ENCODE measurements at regions not wholly inside any gene's neighbourhood (a gene's known extent, or its start where the extent isn't known, plus 50 kb on each side); places are given as distances from the start of the nearest gene placed in this dataset.

- no peak overlapping the region for H3K4me3 ChIP-seq (ENCODE audit: control insufficient read depth, low read depth, low read length)
- no peak for DNase-seq (ENCODE audit: low read depth)
- TF ChIP-seq, protein P1, sequence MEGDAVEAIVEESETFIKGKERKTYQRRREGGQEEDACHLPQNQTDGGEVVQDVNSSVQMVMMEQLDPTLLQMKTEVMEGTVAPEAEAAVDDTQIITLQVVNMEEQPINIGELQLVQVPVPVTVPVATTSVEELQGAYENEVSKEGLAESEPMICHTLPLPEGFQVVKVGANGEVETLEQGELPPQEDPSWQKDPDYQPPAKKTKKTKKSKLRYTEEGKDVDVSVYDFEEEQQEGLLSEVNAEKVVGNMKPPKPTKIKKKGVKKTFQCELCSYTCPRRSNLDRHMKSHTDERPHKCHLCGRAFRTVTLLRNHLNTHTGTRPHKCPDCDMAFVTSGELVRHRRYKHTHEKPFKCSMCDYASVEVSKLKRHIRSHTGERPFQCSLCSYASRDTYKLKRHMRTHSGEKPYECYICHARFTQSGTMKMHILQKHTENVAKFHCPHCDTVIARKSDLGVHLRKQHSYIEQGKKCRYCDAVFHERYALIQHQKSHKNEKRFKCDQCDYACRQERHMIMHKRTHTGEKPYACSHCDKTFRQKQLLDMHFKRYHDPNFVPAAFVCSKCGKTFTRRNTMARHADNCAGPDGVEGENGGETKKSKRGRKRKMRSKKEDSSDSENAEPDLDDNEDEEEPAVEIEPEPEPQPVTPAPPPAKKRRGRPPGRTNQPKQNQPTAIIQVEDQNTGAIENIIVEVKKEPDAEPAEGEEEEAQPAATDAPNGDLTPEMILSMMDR (IDR thresholded peaks at IDR 0.05; ENCODE audit: control insufficient read depth, insufficient read depth, low read depth, low read length, missing control alignments): no peak
These were observed 96.3 kb downstream of the FAM76B start for GRCh38 chr11:95693298-95693697.

DNA sequence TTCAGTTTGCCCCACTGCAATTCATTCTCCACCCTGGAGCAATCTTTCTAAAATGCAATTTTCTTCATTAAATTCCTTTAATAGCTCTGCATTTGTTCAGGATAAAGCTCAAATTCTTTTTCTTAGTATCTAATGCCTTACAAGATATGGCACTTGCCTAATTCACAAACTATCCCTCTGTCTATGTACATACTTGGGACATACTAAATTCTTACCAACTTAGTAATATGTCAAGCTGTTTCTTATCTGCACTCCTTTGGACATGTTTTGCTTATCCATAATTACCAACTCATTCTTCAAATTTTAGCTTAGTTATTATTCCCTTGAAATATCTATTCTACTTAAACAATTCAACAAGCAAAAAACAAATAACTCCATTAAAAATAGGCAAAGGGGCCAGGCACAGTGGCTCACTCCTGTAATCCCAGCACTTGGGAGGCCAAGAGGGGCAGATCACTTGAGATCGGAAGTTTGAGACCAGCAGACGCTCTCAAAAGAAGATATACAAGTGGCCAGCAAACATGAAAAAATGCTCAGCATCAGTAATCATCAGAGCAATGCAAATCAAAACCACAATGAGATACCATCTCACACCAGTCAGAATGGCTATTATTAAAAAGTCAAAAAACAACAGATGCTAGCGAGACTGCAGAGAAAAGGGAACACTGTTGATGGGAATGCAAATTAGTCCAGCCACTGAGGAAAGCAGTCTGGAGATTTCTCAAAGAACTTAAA lies 96.9 kb downstream of the FAM76B start:
- TF ChIP-seq, protein P1 (IDR thresholded peaks at IDR 0.05; ENCODE audit: control insufficient read depth, insufficient read depth, low read depth, low read length, missing control alignments): no peak
- no peak for DNase-seq (ENCODE audit: low read depth)
- no peak overlapping the region for H3K4me3 ChIP-seq (ENCODE audit: control insufficient read depth, low read depth, low read length)

DNA sequence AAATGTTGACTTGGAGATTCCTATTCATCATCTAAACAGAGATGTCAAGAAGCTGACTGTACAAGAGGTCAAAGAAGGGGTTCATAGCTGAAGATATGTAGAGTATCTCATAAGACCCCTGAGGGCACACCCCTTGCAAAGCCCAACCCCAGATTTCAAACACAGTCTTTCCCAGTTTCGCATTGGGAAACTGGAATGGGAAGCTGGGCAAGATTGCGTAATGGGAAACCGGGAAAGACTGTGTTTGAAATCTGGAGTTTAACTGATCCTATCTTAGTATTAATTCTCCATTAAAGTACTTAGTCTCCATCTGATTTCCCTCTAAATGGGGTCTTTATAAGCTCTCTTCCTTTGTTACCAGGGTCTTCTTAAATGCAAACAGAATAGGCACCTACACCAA lies 99.5 kb downstream of the FAM76B start:
- TF ChIP-seq, protein P1 (IDR thresholded peaks at IDR 0.05; ENCODE audit: control insufficient read depth, insufficient read depth, low read depth, low read length, missing control alignments): no peak
- no peak for DNase-seq (ENCODE audit: low read depth)
- H3K4me3 ChIP-seq (ENCODE audit: control insufficient read depth, low read depth, low read length): no peak overlapping the region

- DNase-seq (ENCODE audit: low read depth): no peak
- no peak overlapping the region for H3K4me3 ChIP-seq (ENCODE audit: control insufficient read depth, low read depth, low read length)
- TF ChIP-seq, protein P1 (IDR thresholded peaks at IDR 0.05; ENCODE audit: control insufficient read depth, insufficient read depth, low read depth, low read length, missing control alignments): no peak
These were observed 100.9 kb downstream of the FAM76B start for GRCh38 chr11:95688501-95689222.

DNA sequence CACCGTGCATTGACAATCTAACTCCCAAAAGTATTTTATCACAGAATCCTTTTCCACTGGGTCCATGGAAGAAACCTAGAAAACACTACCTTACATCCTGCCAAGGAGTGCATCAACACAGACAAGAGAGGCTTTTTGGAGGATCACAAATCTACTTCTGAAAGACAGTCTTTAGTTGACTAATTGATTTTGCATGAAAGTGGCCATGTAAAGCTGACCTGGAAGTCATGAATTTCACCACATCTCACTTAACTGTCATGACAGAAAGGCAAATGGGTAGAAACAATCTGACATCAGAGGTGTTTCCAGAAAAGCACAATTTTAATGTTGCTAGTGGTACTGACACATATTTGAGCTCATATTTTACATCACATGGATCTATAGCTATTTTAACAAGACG lies 101.6 kb downstream of the FAM76B start:
- no peak for DNase-seq (ENCODE audit: low read depth)
- no peak overlapping the region for H3K4me3 ChIP-seq (ENCODE audit: control insufficient read depth, low read depth, low read length)
- TF ChIP-seq, protein P1 (IDR thresholded peaks at IDR 0.05; ENCODE audit: control insufficient read depth, insufficient read depth, low read depth, low read length, missing control alignments): no peak

DNA sequence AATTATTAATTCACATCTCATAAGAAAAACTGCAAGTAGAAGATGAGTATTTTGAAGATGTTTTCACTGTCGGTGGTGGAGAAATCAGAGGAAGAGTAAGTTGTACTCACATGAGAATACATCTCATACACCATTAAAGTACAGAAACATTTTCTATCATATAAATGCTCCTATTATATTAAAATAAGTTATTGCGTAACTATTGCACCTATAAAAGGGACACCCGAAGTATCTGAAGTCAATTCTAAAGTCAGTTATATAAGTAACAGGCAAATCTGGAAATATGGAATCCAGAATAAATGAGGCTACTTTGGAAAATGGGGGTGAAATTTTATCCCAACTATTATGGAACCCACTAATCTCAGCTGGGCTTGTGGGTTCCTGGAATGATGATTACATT lies 103.3 kb downstream of the FAM76B start:
- TF ChIP-seq, protein P1 (IDR thresholded peaks at IDR 0.05; ENCODE audit: control insufficient read depth, insufficient read depth, low read depth, low read length, missing control alignments): no peak
- H3K4me3 ChIP-seq (ENCODE audit: control insufficient read depth, low read depth, low read length): no peak overlapping the region
- no peak for DNase-seq (ENCODE audit: low read depth)
